SU-DHL-6 (cell line): ENCODE measurements at regions not wholly inside any gene's neighbourhood (a gene's known extent, or its start where the extent isn't known, plus 50 kb on each side); places are given as distances from the start of the nearest gene placed in this dataset.

Experiments used
- H2AFZ ChIP-seq: fragments of 200-600 bp; sonication (generic); 2 replicates; pipeline ENCODE4 v1.6.1; 2014; ENCODE audit warnings: low read depth, mild to moderate bottlenecking, moderate library complexity, mixed read lengths, antibody characterized with exemption, low read length; ENCODE audit not compliant: severe bottlenecking
- H3F3A ChIP-seq: fragments of 200-600 bp; shearing (Covaris generic); 2 replicates; pipeline ENCODE4 v1.6.0; 2016; ENCODE audit warnings: antibody characterized with exemption, mild to moderate bottlenecking; ENCODE audit not compliant: insufficient read depth
- H3K27ac ChIP-seq: fragments of 200-600 bp; sonication (generic); 2 replicates; pipeline ENCODE4 v1.5.1; 2016; ENCODE audit warnings: low read depth, mild to moderate bottlenecking, low read length, moderate library complexity, mixed read lengths
- H3K27me3 ChIP-seq: fragments of 200-600 bp; sonication (generic), shearing (Covaris generic); 2 replicates; pipeline ENCODE4 v1.6.0; 2014; ENCODE audit warnings: mild to moderate bottlenecking, low read length
- H3K36me3 ChIP-seq: fragments of 200-600 bp; sonication (generic); 2 replicates; pipeline ENCODE4 v1.6.1; 2014; ENCODE audit warnings: mild to moderate bottlenecking, low read length, mixed read lengths
- H3K4me2 ChIP-seq: fragments of 300-600, 200-600 bp; shearing (Covaris generic), sonication (generic); 2 replicates; pipeline ENCODE4 v1.6.0; 2014; ENCODE audit warnings: low read length, low read depth, mild to moderate bottlenecking; ENCODE audit not compliant: poor library complexity, severe bottlenecking
- H3K4me3 ChIP-seq: fragments of 200-600 bp; sonication (generic); 2 replicates; pipeline ENCODE4 v1.5.1; 2014; ENCODE audit warnings: antibody characterized with exemption, low read length, mild to moderate bottlenecking, mixed read lengths; ENCODE audit not compliant: insufficient read depth, poor library complexity, severe bottlenecking
- H3K79me2 ChIP-seq: fragments of 200-600 bp; sonication (generic); 2 replicates; pipeline ENCODE4 v1.6.1; 2014; ENCODE audit warnings: mild to moderate bottlenecking, low read length, moderate library complexity; ENCODE audit not compliant: insufficient read depth
- H3K9ac ChIP-seq: fragments of 200-600 bp; sonication (generic); 2 replicates; pipeline ENCODE4 v1.7.0; 2014; ENCODE audit warnings: mild to moderate bottlenecking, low read length
- H3K9me2 ChIP-seq: fragments of 200-600 bp; sonication (generic); replicated peaks from 2 replicates; pipeline ENCODE4 v1.6.1; 2014; ENCODE audit warnings: low read length; ENCODE audit not compliant: insufficient read depth
- H3K9me3 ChIP-seq: fragments of 200-600 bp; sonication (generic); 2 replicates; pipeline ENCODE4 v1.6.1; 2014; ENCODE audit warnings: low read length, mixed read lengths; ENCODE audit not compliant: insufficient read depth
- H4K20me1 ChIP-seq: fragments of 200-600 bp; sonication (generic); 2 replicates; pipeline ENCODE4 v1.6.1; 2014; ENCODE audit warnings: low read depth, mild to moderate bottlenecking, antibody characterized with exemption, low read length, moderate library complexity, mixed read lengths
- EZH2phosphoT487 ChIP-seq: fragments of 200-600 bp; sonication (generic), shearing (Covaris generic); conservative IDR thresholded peaks from 2 replicates; pipeline ENCODE4 v1.6.1; 2018; ENCODE audit warnings: mild to moderate bottlenecking, antibody characterized with exemption, low read length, moderate library complexity, mixed read lengths
- TF ChIP-seq, protein P1 (sequence below): fragments of 200-600 bp; sonication (generic); IDR thresholded peaks from one replicate; pipeline ENCODE4 v1.5.1; 2017; ENCODE audit warnings: antibody characterized with exemption, mild to moderate bottlenecking, low read length, moderate library complexity; ENCODE audit not compliant: insufficient read depth, poor library complexity, severe bottlenecking

DNA sequence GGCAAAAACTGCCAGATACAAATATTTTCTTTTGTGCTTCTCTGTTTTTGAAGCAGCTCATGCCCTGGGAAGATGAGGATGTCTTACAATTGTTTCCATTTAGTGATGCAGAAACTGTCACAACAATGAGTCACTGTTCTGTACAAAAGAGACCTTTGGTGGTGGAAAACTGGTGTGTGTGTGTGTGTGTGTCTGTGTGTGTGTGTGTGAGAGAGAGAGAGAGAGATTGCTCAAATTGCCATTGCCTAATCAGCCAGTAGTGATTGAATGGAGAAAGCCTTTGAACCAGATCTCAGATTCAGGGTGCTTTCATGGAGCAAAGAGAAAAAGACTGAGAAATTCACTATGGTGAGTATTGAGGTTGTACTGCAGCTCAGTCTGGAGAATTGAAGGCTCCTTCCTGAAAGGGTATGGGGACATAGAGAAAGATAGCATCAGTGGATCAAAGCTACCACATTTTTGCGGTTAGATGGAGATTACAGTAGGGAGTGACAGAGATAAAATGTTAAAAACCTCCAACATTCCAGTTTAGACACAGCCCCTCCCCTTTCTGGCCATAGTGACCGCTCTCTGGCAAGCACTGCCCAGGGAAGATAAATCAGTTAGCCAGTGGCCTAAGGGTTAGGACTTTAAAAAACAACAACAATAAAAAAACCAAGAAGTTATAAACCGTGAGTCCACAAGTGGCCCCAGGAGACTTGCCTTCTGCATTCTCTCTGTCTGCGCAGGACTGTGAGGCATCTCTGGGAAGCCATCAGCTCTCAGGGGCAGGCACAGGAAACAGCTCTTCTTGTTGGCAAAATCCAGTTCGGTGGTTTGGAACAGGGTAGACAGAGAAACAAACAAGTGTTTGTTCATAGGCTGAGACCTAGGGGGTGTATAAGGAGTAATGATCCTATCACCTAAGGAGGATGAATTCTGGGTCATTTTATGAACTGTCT is 406.5 kb downstream of the DUSP10 start:
- Histone ChIP-seq H3K36me3 (no peaks in the 10 kb centered on the region), H2AFZ (no peak overlapping the region), H3K9me3 (no peaks in the 10 kb centered on the region), H3K4me3 (no peak overlapping the region), H3K79me2 (no peaks in the 10 kb centered on the region), H3F3A (no peaks in the 10 kb centered on the region), H3K4me2 (no peak overlapping the region), H3K27me3 (no peaks in the 10 kb centered on the region), H3K9me2 (0 out of 2 replicates have a peak, but pooled peaks cover 2% of the 10 kb centered on the region), H3K27ac (no peak overlapping the region), H3K9ac (no peak overlapping the region), H4K20me1 (no peaks in the 10 kb centered on the region)
- TF ChIP-seq, protein P1, sequence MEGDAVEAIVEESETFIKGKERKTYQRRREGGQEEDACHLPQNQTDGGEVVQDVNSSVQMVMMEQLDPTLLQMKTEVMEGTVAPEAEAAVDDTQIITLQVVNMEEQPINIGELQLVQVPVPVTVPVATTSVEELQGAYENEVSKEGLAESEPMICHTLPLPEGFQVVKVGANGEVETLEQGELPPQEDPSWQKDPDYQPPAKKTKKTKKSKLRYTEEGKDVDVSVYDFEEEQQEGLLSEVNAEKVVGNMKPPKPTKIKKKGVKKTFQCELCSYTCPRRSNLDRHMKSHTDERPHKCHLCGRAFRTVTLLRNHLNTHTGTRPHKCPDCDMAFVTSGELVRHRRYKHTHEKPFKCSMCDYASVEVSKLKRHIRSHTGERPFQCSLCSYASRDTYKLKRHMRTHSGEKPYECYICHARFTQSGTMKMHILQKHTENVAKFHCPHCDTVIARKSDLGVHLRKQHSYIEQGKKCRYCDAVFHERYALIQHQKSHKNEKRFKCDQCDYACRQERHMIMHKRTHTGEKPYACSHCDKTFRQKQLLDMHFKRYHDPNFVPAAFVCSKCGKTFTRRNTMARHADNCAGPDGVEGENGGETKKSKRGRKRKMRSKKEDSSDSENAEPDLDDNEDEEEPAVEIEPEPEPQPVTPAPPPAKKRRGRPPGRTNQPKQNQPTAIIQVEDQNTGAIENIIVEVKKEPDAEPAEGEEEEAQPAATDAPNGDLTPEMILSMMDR: no peak
- TF ChIP-seq EZH2phosphoT487: no peak

DNA sequence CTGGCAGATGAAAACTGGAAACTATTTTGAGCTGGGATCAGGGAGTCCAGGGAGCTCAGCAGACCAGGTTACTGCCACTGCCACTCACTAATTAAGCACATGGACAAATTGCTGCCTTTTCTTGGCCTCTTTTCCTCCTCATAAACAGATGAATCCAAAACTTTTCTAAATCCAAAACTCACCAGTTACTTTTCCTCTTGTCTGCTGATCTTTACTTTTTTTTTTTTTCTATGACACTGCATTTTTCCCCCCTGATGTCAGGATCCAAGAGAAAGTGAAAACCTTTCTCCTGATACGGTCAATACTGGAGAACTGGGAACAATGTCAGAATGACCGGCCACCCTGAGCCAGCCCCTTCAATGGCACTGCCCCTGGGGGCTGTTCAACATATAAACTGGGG is 405.8 kb downstream of the DUSP10 start:
- Histone ChIP-seq H2AFZ (no peak overlapping the region), H3K4me2 (no peak overlapping the region), H3K9ac (no peak overlapping the region), H3K9me3 (no peaks in the 10 kb centered on the region), H3K9me2 (0 out of 2 replicates have a peak, but pooled peaks cover 2% of the 10 kb centered on the region), H3K27me3 (no peaks in the 10 kb centered on the region), H3F3A (no peaks in the 10 kb centered on the region), H4K20me1 (no peaks in the 10 kb centered on the region), H3K36me3 (no peaks in the 10 kb centered on the region), H3K4me3 (no peak overlapping the region), H3K27ac (no peak overlapping the region), H3K79me2 (no peaks in the 10 kb centered on the region)
- TF ChIP-seq EZH2phosphoT487: no peak
- TF ChIP-seq, protein P1: no peak

DNA sequence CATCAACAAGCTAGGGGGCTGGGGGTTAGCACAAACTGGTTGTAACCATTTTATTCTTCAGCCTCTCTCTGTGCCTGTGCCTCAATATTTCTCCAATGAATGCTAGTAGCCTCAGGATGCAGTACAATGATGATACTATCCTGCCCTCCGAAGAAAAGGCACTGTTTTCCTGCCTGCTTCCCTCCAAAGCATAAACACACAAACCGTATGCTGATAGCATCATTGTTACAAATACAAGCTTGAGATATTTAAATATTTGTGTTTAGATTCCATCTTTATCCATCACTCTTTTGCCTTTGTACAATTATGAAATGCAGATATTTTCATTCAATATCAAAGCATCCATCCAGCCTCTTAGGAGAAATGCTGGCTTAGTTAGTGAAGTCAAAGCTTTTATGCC is 404.8 kb downstream of the DUSP10 start:
- 0 out of 2 replicates have a peak, but pooled peaks cover 2% of the 10 kb centered on the region for H3K9me2 ChIP-seq
- H3K9ac ChIP-seq: no peak overlapping the region
- H3K27ac ChIP-seq: no peak overlapping the region
- H3K79me2 ChIP-seq: no peaks in the 10 kb centered on the region
- H2AFZ ChIP-seq: no peak overlapping the region
- H3K4me3 ChIP-seq: no peak overlapping the region
- no peaks in the 10 kb centered on the region for H3K36me3 ChIP-seq
- H3K27me3 ChIP-seq: no peaks in the 10 kb centered on the region
- no peaks in the 10 kb centered on the region for H3F3A ChIP-seq
- TF ChIP-seq, protein P1: no peak
- TF ChIP-seq EZH2phosphoT487: no peak
- H3K4me2 ChIP-seq: no peak overlapping the region
- no peaks in the 10 kb centered on the region for H3K9me3 ChIP-seq
- H4K20me1 ChIP-seq: no peaks in the 10 kb centered on the region
